Mucosa of descending colon (tissue), 3 donors: ENCODE measurements at regions not wholly inside any gene's neighbourhood (a gene's known extent, or its start where the extent isn't known, plus 50 kb on each side); places are given as distances from the start of the nearest gene placed in this dataset.

Experiments
- ATAC-seq: fragments of 200-7000 bp; cut with Tn5 transposase; one replicate; pipeline ENCODE4 v1.9.1; 2020; ENCODE audit warnings: mild to moderate bottlenecking, moderate library complexity
- DNase-seq, 3 donors: peaks; one replicate each; pipeline ENCODE4 v3.0.0-alpha.2; 2020
- H3K36me3 ChIP-seq: fragments of 200-600 bp; one replicate; pipeline ENCODE4 v1.8.0; 2021; ENCODE audit warnings: low read depth, mild to moderate bottlenecking
- H3K4me1 ChIP-seq: fragments of 200-600 bp; one replicate; pipeline ENCODE4 v1.8.0; 2021; ENCODE audit warnings: low read depth, mild to moderate bottlenecking
- H3K4me3 ChIP-seq: fragments of 200-600 bp; one replicate; pipeline ENCODE4 v1.8.0; 2021; ENCODE audit warnings: mild to moderate bottlenecking
- H3K9me3 ChIP-seq: fragments of 200-600 bp; one replicate; pipeline ENCODE4 v1.8.0; 2021; ENCODE audit warnings: mild to moderate bottlenecking
- intact Hi-C, 2 donors: fragments of 100-400 bp; cut with DNase I in 1 of 2; cut with micrococcal nuclease in 1 of 2; formaldehyde crosslinking; loops; one replicate each; pipeline versions ENCODE4 v1.11.0 to v1.11.1; 2022; cut with DNase I, micrococcal nuclease
- TF ChIP-seq, protein P1 (sequence below): fragments of 200-600 bp; IDR thresholded peaks from one replicate; pipeline ENCODE4 v1.8.0; 2022; ENCODE audit warnings: antibody characterized with exemption, mild to moderate bottlenecking
- donor health status: DM: no; HTN: no; CAD: no; lungs with moderate emphysema.
- donor health status: DM: no; HTN: no; CAD: no.
- donor health status: DM: no; HTN: yes; CAD: no.

DNA sequence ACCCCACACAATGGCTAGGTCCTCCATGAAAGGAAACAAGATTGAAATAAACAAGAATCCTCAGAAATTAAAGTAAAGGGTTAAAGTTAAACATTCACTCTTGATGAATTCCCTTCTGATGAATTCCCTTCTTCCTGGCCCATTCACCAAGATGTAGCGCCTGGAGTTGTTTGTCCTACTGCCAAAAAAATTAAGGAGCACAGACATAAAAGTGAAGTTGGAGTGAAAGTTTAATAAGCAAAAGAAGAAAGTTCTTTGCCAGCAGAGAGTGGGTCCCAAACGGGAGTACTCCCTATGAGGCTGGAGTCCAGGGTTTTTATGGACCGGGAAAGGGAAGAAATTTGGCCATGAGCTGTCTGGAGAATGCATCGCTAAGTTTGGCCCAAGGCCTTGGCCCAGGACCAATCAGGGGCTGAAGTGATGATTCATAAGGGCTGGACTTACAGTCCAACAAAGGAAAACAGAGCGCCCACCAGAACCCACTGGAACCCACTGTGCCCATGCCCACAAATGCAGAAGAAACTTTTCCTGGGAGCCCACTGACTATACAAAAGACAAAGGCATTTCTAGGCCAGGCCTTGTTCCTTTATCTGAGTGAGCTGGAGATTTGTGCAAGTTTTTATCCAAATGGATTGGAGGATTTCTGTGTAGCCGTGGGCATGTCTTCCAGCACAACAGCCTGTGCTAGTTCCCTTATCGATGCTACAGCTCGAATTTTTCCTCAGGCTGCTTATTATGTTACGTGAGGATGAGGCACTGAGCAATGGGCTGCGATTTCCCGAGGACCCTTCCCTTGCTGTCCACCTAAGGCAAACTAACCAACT, 1561.6 kb downstream of the OTOL1 start:
- TF ChIP-seq, protein P1, sequence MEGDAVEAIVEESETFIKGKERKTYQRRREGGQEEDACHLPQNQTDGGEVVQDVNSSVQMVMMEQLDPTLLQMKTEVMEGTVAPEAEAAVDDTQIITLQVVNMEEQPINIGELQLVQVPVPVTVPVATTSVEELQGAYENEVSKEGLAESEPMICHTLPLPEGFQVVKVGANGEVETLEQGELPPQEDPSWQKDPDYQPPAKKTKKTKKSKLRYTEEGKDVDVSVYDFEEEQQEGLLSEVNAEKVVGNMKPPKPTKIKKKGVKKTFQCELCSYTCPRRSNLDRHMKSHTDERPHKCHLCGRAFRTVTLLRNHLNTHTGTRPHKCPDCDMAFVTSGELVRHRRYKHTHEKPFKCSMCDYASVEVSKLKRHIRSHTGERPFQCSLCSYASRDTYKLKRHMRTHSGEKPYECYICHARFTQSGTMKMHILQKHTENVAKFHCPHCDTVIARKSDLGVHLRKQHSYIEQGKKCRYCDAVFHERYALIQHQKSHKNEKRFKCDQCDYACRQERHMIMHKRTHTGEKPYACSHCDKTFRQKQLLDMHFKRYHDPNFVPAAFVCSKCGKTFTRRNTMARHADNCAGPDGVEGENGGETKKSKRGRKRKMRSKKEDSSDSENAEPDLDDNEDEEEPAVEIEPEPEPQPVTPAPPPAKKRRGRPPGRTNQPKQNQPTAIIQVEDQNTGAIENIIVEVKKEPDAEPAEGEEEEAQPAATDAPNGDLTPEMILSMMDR: no peak
- no peak overlapping the region for H3K4me3 ChIP-seq
- no peaks in the 10 kb centered on the region for H3K36me3 ChIP-seq
- DNase-seq: no peak
- no peak for ATAC-seq
- no peaks in the 10 kb centered on the region for H3K4me1 ChIP-seq
- intact Hi-C loops: no loop called here
- H3K9me3 ChIP-seq: no peaks in the 10 kb centered on the region

- ATAC-seq (no peak), DNase-seq (no peak)
- peaks cover 12% of the 10 kb centered on the region for H3K9me3 ChIP-seq
- no peak overlapping the region for H3K4me3 ChIP-seq
- TF ChIP-seq, protein P1: no peak
- intact Hi-C loops: no loop called here
- H3K36me3 ChIP-seq: no peaks in the 10 kb centered on the region
- H3K4me1 ChIP-seq: no peaks in the 10 kb centered on the region
These were observed 1575.1 kb downstream of the OTOL1 start for GRCh38 chr3:163071713-163072112.
